ENCODE measurements at regions not wholly inside any gene's neighbourhood (a gene's known extent, or its start where the extent isn't known, plus 50 kb on each side); places are given as distances from the start of the nearest gene placed in this dataset.

DNA sequence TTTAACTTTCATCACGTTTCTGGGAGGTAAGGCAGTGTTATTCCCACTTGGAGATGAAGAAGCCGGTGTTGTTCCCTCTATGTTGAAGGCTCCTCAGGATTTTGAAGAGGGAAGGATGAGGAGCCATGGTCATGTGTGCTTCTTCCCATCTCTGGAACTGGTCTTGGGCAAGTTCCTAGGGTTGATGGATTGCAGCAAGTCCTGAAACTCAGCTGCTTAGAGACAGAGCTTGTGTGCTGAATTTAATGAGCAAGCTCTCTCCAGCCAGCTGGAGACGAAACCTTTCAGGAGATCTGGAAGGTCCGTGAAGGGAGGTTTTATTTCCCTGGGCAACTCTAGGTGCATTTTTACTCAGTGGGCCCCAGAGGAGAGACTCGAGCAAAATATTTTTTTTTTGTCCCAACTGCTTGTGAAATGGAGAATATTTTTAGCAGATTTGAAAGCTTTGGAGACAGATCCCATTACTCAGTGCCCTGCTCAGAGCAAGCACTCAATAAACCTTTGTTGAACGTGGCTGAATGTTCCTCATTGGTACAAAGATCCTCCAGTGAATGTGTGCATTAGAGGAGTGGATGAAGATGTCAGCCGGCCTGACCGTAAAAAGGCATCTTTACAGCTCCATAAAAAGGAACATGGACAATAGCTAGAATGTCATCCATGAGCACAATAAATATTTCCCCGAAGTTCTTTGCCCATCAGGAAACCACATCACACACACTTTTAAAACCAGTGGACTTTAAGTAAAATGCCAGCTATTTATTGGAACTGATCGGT, 55.6 kb upstream of the RGMA start:
- H3K4me1 ChIP-seq (replicated peaks in 1 of 2; ENCODE audit: control insufficient read depth in 2 of 2, insufficient read depth in 2 of 2, low read length in 2 of 2), result no peaks in the 10 kb centered on the region
- no peak overlapping the region for H2AFZ ChIP-seq (ENCODE audit: low read depth, low read length)
- H4K20me1 ChIP-seq (replicated peaks; ENCODE audit: control insufficient read depth, insufficient read depth, low read length), result no peaks in the 10 kb centered on the region
- FAIRE-seq (no peak), DNase-seq (ENCODE audit: extremely low read depth in 1 of 4, low spot score in 3 of 4) (no peak), ATAC-seq (no peak)
- POLR2A ChIA-PET, result interaction anchor here (0.7 kb wide), 1 partner anchor 686 kb away, joined by 3 read pairs; no protein-coding TSS in a partner anchor
- intact Hi-C loops (cut with micrococcal nuclease), result no loop called here
- WGBS (ENCODE audit: insufficient coverage, low coverage, missing lambda C conversion rate), result under 1% methylated on average over 10 of the region's 10 CpGs
- H3K27me3 ChIP-seq (ENCODE audit: control insufficient read depth in 2 of 2, insufficient read depth in 2 of 2, low read length in 2 of 2), result peaks cover 2 to 35% of the 10 kb centered on the region in 2 experiments; a peak in 4 of 5 replicates
- CTCF ChIA-PET (ENCODE audit: low intra/inter-chr PET ratio), result no interaction called here
- no peaks in the 10 kb centered on the region for H3K79me2 ChIP-seq (ENCODE audit: control insufficient read depth, insufficient read depth, low read length)
- in situ Hi-C loops (cut with MboI), result no loop called here
- H3K27ac ChIP-seq (ENCODE audit: extremely low read depth, low read depth, low read length), result no peak overlapping the region
- BruUV-seq (replicated peaks), result no TSS peak
- no peaks in the 10 kb centered on the region for H3K9me1 ChIP-seq (ENCODE audit: control insufficient read depth, insufficient read depth, low read length)
- no peak overlapping the region for H3K4me3 ChIP-seq
- no peak overlapping the region for H3K4me2 ChIP-seq (ENCODE audit: insufficient read depth, low read length)
- H3K36me3 ChIP-seq (ENCODE audit: control insufficient read depth, insufficient read depth, low read length), result no peaks in the 10 kb centered on the region
- no peaks in the 10 kb centered on the region for H3K9me3 ChIP-seq (replicated peaks; ENCODE audit: control insufficient read depth, insufficient read depth, low read depth, low read length)
- H3K9ac ChIP-seq (ENCODE audit: insufficient read depth in 1 of 2, low read depth in 2 of 2, low read length in 2 of 2), result no peak overlapping the region
- TF ChIP-seq NRF1 (conservative IDR thresholded peaks at IDR 0.05 in 1 of 2, IDR thresholded peaks at IDR 0.05 in 1 of 2), result no peak
- no peak for TF ChIP-seq MCM7 (IDR thresholded peaks at IDR 0.05)
- TF ChIP-seq, protein P1, sequence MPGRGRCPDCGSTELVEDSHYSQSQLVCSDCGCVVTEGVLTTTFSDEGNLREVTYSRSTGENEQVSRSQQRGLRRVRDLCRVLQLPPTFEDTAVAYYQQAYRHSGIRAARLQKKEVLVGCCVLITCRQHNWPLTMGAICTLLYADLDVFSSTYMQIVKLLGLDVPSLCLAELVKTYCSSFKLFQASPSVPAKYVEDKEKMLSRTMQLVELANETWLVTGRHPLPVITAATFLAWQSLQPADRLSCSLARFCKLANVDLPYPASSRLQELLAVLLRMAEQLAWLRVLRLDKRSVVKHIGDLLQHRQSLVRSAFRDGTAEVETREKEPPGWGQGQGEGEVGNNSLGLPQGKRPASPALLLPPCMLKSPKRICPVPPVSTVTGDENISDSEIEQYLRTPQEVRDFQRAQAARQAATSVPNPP (IDR thresholded peaks at IDR 0.05; ENCODE audit: borderline replicate concordance, insufficient read depth, insufficient read length), result no peak
- TF ChIP-seq KLF13 (tag; IDR thresholded peaks at IDR 0.05; ENCODE audit: borderline replicate concordance, low read depth), result no peak
- no peak for TF ChIP-seq HEY1 (CRISPR knock-in tag; IDR thresholded peaks at IDR 0.05; ENCODE audit: borderline replicate concordance)
- no peak for TF ChIP-seq ZNF212 (CRISPR knock-in tag; IDR thresholded peaks at IDR 0.05)
- TF ChIP-seq ZNF146 (CRISPR knock-in tag; IDR thresholded peaks at IDR 0.05; ENCODE audit: unreplicated experiment), result no peak
- TF ChIP-seq, protein P2, sequence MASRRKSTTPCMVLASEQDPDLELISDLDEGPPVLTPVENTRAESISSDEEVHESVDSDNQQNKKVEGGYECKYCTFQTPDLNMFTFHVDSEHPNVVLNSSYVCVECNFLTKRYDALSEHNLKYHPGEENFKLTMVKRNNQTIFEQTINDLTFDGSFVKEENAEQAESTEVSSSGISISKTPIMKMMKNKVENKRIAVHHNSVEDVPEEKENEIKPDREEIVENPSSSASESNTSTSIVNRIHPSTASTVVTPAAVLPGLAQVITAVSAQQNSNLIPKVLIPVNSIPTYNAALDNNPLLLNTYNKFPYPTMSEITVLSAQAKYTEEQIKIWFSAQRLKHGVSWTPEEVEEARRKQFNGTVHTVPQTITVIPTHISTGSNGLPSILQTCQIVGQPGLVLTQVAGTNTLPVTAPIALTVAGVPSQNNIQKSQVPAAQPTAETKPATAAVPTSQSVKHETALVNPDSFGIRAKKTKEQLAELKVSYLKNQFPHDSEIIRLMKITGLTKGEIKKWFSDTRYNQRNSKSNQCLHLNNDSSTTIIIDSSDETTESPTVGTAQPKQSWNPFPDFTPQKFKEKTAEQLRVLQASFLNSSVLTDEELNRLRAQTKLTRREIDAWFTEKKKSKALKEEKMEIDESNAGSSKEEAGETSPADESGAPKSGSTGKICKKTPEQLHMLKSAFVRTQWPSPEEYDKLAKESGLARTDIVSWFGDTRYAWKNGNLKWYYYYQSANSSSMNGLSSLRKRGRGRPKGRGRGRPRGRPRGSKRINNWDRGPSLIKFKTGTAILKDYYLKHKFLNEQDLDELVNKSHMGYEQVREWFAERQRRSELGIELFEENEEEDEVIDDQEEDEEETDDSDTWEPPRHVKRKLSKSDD (conservative IDR thresholded peaks at IDR 0.05; ENCODE audit: low read length), result no peak
- TF ChIP-seq, protein P3, sequence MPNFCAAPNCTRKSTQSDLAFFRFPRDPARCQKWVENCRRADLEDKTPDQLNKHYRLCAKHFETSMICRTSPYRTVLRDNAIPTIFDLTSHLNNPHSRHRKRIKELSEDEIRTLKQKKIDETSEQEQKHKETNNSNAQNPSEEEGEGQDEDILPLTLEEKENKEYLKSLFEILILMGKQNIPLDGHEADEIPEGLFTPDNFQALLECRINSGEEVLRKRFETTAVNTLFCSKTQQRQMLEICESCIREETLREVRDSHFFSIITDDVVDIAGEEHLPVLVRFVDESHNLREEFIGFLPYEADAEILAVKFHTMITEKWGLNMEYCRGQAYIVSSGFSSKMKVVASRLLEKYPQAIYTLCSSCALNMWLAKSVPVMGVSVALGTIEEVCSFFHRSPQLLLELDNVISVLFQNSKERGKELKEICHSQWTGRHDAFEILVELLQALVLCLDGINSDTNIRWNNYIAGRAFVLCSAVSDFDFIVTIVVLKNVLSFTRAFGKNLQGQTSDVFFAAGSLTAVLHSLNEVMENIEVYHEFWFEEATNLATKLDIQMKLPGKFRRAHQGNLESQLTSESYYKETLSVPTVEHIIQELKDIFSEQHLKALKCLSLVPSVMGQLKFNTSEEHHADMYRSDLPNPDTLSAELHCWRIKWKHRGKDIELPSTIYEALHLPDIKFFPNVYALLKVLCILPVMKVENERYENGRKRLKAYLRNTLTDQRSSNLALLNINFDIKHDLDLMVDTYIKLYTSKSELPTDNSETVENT (CRISPR knock-in tag; IDR thresholded peaks at IDR 0.05), result no peak
- TF ChIP-seq, protein P4, sequence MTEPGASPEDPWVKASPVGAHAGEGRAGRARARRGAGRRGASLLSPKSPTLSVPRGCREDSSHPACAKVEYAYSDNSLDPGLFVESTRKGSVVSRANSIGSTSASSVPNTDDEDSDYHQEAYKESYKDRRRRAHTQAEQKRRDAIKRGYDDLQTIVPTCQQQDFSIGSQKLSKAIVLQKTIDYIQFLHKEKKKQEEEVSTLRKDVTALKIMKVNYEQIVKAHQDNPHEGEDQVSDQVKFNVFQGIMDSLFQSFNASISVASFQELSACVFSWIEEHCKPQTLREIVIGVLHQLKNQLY (CRISPR knock-in tag; conservative IDR thresholded peaks at IDR 0.05), result no peak
- no peak for TF ChIP-seq TEAD4 (IDR thresholded peaks at IDR 0.05; ENCODE audit: low read length)
- no peak for TF ChIP-seq TEAD4 (CRISPR knock-in tag; IDR thresholded peaks at IDR 0.05; ENCODE audit: borderline replicate concordance)
- TF ChIP-seq ZNF41 (CRISPR knock-in tag; conservative IDR thresholded peaks at IDR 0.05), result no peak

Data from K562 (cell line).